22Rv1 (cell line): ENCODE measurements at regions not wholly inside any gene's neighbourhood (a gene's known extent, or its start where the extent isn't known, plus 50 kb on each side); places are given as distances from the start of the nearest gene placed in this dataset.

Experiments
- CTCF ChIP-seq: fragments of 450-650 bp; IDR thresholded peaks from 2 replicates; pipeline ENCODE4 v1.5.1; 2017; ENCODE audit warnings: mild to moderate bottlenecking
- ZFX ChIP-seq: fragments of 450-650 bp; IDR thresholded peaks from 2 replicates; pipeline ENCODE4 v1.6.1; 2017; ENCODE audit warnings: antibody characterized with exemption, borderline replicate concordance

- TF ChIP-seq CTCF (no peak), ZFX (no peak)
Measured at GRCh38 chr2:221802089-221802488, 230.0 kb upstream of the EPHA4 start.
